HG02852 (cell line): ENCODE measurements at regions not wholly inside any gene's neighbourhood (a gene's known extent, or its start where the extent isn't known, plus 50 kb on each side); places are given as distances from the start of the nearest gene placed in this dataset.

Source experiments
- ATAC-seq: cut with Tn5 transposase; IDR thresholded peaks from one replicate; pipeline ENCODE4 v1.9.1; 2021; ENCODE audit warnings: mild to moderate bottlenecking, moderate library complexity; ENCODE audit not compliant: unreplicated experiment

- no peak for ATAC-seq
Measured at GRCh38 chr10:120982507-120982906, 131.3 kb downstream of the WDR11 start.

GRCh38 chr10:120983721-120984120 is 132.6 kb downstream of the WDR11 start:
- no peak for ATAC-seq

GRCh38 chr10:120984221-120984620 is 133.1 kb downstream of the WDR11 start:
- no peak for ATAC-seq

DNA sequence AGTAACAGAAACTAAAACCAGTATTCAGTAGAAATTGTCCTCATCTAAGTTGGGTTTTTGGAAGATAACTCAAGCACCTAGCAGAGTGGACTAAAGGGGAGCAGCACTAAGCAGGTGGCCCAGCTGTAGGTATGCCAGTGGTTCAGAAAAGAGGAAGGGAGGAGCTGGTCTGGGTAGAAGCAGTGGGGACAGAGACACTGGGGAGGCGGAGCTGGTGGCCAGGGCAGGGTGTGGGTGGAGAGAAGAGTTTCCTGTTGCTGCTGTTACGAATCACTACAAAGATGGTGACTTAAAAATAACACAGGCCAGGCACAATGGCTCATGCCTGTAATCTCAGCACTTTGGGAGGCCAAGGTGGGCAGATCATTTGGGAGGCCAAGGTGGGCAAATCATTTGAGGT is 136.2 kb downstream of the WDR11 start:
- ATAC-seq: no peak

GRCh38 chr10:120988751-120989150 is 137.6 kb downstream of the WDR11 start:
- ATAC-seq: no peak

- ATAC-seq: no peak
Measured at GRCh38 chr10:120989279-120989678, 138.1 kb downstream of the WDR11 start.

- ATAC-seq: no peak
Measured at GRCh38 chr10:120989996-120990598, 138.9 kb downstream of the WDR11 start.

- no peak for ATAC-seq
Measured at GRCh38 chr10:120990831-120991230, 139.7 kb downstream of the WDR11 start.

DNA sequence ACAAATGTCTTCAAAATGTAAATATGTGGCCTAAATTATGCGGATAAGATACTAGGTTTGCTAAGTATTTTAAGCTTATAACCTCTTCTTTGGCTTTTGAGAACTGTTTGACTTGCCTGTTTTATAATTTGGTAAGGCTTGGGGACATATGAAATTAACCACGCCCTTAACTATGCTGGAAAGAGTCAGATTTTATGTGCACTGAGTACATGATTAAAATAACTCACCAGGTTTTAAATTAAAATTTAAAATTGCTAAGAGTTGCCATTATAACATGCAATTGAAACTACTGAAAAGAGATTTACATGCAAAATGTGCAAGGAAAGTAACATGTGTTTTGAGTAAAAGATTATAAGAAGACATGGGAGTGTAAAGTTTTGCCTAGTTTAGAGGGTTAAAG is 141.9 kb downstream of the WDR11 start:
- ATAC-seq: no peak

GRCh38 chr10:120995768-120996167 is 144.6 kb downstream of the WDR11 start:
- no peak for ATAC-seq

DNA sequence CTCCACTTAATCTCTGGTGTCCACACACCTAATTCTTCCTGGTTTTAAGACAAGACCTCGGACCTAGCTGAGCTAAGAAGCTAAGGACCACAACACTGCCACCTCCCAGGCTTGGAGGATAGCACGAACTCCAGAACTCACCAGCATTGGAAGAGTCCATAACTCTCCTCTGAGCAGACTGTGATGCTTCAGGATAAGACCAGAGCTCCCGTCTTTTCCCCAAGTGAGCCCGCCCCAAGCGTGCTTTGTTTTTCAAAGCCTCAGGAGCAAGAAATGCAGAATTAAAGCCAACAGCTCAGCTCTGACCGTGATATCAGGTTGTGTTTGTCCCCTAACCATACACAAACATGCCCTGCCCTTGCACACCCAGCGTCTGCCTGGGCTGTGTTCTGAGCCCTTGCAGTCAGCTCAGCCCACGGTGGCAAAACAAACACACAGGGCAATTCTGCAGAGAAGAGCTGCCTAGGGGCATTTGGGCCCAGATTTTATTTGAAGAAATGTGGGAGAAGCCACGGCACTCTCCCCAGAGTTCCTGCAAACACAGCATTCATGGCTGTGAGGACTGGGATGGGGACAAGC is 145.4 kb downstream of the WDR11 start:
- no peak for ATAC-seq

DNA sequence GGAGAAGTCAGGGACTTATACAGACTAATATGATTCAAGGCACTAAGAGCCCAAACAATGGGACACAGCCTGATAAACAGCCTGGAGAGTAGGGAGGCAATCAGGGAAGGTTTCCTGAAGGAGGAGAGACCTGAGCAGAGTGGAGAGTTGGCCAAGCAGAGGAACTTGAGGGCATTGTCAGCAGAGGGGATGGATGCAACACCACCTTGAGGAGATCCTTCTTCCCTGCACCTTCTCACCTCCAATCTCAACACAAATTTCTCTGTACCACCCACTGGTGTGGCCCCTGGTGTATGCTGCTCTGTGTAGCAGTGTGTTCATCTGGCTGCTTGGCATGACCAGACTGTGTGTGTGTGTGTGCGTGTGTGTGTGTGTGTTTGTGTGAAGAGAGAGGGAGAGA is 146.2 kb downstream of the WDR11 start:
- ATAC-seq: no peak

GRCh38 chr10:120997756-120998155 is 146.6 kb downstream of the WDR11 start:
- ATAC-seq: no peak

DNA sequence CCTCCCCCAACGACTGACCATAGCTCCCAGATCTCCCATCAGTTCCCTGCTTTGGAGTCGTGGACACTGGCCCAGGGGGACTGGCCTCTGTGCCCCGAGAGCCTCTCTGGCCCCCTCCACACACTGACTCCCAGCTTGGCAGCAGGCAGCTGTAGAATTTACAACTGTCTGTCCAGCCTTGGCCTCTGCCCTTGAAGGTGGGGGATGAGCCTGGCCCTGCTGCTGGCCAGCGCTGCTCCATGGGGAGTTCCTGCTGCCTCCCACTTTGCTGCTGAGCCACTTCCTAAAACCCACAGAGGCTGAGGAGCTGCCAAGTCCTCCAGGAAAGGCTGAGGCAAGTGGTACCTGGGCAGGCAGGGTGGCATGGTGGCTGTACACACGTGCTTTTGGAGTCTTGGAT is 147.1 kb downstream of the WDR11 start:
- ATAC-seq: no peak

GRCh38 chr10:120998782-120999285 is 147.7 kb downstream of the WDR11 start:
- ATAC-seq: no peak

DNA sequence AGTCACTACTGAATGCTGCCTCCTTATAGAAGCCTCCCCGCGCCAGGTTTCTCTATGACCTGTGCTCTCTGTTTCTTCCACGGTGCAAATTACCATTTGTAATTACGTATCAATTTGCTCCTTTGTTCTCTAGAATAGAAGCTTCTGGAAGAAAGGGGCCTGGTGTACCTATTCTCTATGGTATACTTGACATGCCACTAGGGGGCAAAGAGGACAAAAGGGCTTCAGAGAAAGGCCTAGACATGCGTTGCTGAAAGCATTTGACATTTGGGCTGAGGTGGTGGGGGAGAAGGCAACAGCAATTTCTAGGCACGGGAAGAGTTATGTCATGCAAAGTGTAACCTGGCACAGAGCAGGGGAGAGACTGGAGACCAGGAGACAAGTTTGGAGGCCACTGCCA is 148.7 kb downstream of the WDR11 start:
- ATAC-seq: no peak

DNA sequence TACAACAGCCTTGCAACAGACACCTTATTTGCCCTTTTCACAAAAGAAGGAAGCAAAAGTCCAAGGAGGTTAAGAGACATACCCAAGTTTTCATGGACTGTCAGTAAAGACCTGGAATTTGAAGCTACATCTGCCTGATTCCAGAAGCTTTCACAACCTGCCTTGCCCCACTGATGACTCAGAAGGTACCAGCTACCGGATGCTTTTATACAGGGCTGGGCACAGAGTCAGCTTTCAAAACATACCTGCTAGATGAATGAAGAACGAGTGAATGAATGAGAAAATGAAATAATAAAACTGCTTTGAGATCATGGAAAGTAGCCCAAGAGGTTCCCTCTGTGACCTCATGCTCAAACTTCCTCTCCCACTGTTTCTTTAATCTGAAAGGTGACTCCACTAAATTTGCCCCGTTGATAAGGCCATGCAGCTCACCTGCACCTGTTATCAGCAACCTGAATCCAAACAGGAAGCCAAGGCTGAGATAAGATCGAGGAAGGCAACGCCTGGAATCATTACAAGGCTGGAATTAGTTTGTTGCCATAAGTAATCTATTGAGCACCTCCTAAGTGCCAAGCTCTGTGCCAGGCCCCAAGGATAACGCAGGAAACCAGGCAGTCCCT is 151.5 kb downstream of the WDR11 start:
- no peak for ATAC-seq

DNA sequence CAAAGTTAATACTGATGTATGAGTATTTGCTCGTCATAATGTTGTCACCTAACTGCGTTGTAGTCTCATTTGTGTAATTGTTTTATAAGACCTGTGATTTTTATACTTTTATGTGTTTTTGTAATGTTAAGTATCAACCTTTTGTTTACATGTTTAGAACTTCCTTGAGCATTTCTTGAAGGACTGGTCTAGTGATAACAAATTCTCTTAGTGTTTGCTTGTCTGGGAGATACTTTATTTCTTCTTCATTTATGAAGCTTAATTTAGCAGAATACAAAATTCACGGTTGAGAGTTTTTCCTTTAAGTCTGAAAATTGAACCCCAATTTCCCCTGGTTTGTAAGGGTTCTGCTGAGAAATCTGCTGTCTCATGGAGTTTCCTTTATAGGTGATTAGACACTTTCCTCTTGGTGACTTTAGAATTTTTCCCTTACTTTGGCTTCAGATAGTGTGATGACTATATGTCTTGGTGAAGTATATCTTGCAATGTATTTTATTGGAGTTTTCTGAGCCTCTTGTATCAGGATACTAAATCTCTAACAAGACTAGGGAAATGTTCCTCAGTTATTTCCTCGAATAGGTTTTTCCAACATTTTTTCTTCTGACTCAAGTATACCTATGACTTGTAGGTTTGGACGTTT is 154.9 kb downstream of the WDR11 start:
- ATAC-seq: no peak

DNA sequence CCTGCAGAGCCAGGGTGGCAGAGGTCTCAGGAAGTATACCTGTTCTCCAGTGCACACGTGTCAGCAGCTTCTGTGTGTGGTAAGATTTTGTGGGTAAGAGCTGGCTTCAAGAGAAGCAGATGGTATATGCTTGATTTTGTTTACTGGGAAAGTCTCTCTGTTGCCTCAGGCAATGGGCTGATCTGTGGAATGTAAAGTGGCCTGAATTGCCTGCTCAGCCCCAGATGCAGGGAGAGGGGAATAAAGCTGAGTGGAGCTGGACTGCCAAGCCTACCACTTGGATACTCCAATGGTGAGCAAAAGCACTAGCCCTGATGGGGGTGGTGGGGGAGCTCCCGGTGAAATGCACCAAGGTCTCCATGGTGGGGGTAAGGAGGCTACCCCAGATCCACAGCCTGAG is 156.1 kb downstream of the WDR11 start:
- ATAC-seq: no peak

DNA sequence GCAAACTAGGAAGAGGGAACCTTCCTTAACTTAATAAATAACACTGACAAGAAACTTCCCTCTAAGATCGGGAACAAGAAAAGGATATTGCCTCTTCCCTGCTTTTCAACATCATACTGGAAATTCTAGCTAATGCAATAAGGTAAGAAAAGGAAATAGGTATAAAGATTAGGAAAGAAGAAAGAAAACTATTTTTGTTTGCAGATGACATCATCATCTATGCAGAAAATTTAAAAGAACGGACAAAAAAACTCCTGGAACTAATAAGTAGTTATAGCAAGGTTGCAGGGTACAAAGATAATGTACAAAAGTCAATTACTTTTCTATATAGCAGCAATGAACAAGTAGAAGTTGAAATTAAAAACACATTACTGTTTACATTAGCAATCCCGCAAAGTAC is 164.8 kb downstream of the WDR11 start:
- no peak for ATAC-seq

GRCh38 chr10:121024905-121025584 is 173.9 kb downstream of the WDR11 start:
- ATAC-seq: no peak
